Fibroblast of skin of back (primary cell): ENCODE measurements at regions not wholly inside any gene's neighbourhood (a gene's known extent, or its start where the extent isn't known, plus 50 kb on each side); places are given as distances from the start of the nearest gene placed in this dataset.

ENCODE experiments used
- DNase-seq: peaks from one replicate; pipeline ENCODE4 v3.0.0-alpha.2; 2013

- DNase-seq, result peak; percentile 70
Observed at GRCh38 chr12:104858611-104859543, 99.2 kb downstream of the SLC41A2 start.

GRCh38 chr12:104856531-104856930, 101.6 kb downstream of the SLC41A2 start:
- DNase-seq, result no peak

- DNase-seq, result no peak
Observed at GRCh38 chr12:104855599-104855998, 102.5 kb downstream of the SLC41A2 start.

DNA sequence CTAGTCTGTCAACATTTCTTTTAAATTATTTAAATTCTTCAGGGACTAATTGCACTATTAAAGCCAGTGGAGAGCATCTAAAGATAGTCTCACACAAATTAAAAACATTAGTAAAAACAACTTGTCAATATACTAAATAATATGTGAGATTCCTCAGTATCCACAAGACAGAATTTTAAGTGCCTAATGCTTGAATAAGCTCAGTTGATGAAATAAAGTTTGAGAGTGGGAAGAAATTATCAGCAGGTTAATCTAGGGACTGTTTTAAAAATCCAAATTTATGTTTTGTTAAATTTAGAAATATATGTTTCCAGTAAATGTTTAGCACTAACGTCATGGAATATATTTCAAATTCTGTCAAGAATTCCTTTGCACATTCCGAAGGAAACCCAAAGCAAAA, 105.2 kb downstream of the SLC41A2 start:
- DNase-seq, result peak; percentile 27

GRCh38 chr12:104852102-104852501, 106.0 kb downstream of the SLC41A2 start:
- DNase-seq, result peak; percentile 89

DNA sequence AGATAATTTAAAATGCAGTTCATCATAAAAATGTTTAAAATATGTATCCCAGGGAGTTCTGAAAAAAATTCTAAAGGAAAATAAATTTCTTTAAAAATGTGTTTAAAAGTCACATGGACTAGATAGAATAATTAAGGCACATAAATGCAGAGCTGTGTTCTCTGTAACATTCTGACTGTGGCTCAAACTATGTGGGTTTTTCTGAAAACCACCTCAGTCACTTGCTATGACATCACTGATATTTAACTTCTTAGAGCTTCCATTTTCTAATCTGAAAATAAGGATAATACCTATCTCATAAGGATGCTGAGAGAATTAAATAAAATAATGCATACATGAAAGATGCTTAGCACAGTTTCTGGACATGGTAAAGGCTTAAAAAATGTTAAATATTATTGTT, 107.3 kb downstream of the SLC41A2 start:
- DNase-seq, result peak; percentile 43

DNA sequence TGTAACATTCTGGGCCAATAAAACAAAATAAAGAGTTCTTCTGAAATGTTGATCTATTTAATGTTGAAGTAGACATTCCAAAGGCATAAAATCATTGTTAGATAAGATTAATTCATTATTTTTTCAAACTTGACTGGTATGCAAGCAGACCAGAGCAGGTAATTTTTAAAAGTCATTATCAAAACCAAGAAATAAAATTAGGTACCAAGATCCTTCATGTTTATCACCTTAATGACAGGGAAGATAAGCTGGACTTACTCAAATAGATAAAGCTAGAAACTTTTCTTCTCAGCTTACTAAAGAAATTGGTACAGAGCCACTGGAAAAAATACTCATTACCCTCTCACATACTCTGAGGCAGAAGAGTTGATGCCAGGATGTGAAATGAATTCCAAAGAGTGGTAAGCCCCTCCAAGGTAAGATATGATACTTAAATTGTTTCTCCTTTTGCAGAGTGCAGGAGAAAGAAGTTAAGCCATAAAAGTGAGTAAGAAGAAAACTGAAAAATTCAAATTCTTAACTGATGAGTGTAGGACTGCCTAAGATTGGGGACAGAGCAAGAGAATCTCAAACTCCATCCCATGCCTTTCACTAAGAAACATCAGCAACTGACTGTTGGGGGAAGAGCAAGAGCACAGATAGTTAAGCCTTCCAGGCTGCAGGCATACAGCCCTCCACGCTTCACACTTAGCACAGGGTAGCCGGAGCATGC, 111.9 kb downstream of the SLC41A2 start:
- peak; percentile 64 for DNase-seq

- DNase-seq, result no peak
Observed at GRCh38 chr12:104844123-104844522, 114.0 kb downstream of the SLC41A2 start.

DNA sequence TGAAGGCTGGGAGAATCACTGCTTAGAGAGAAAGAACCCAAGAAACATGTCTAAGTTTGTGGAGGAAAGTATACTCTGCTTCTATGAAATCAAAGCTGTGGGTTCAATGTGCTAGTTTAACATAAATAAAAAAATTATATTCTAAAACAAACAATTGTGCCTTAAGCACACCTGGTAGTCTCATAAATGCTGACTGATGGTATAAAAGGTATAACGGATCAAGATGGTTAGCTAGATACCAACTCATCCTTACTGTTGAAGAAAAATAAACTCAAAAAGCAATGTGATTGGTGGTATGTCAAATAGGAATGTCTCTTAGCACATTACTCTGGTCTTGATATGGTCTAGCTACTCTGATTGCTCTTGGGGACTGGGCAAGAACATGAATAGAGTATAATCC, 117.8 kb downstream of the SLC41A2 start:
- DNase-seq, result no peak

DNA sequence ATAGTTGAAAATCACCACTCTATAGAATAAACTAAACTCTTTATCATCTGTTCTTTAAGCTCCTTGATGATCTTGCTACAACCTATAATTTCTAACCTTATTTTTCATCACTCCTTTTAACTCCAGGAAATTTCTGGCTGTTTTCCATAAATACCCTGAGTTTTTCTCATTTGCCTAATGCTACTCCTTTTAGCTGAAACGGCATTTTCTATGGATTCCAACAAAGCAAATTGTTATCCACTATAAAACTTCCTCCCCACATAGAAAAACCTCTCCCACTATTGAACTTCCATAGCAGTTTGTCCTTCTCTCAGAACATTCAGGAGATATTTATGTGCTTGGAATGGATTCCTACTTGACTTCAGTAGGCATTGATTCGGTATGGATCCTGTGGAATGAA, 122.8 kb downstream of the SLC41A2 start:
- DNase-seq, result no peak

- no peak for DNase-seq
Observed at GRCh38 chr12:104834607-104835006, 123.5 kb downstream of the SLC41A2 start.

- DNase-seq, result no peak
Observed at GRCh38 chr12:104833756-104834155, 124.3 kb downstream of the SLC41A2 start.

DNA sequence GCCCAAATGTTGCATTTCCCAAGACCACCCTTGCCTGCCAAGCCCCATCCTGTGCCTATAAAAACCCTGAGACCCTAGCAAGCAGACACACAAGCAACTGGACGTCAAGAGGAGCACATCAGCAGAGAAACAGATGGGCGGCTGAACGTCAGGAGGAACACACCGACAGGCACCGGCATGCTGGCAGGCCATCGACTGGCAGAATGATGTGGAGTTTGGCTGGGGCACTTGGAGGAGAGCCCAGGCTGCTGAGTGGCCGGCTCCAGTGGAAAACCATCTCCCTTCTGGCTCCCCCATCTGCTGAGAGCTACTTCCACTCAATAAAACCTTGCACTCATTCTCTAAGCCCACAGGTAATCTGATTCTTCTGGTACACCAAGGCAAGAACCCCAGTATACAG, 130.1 kb downstream of the SLC41A2 start:
- DNase-seq, result no peak

DNA sequence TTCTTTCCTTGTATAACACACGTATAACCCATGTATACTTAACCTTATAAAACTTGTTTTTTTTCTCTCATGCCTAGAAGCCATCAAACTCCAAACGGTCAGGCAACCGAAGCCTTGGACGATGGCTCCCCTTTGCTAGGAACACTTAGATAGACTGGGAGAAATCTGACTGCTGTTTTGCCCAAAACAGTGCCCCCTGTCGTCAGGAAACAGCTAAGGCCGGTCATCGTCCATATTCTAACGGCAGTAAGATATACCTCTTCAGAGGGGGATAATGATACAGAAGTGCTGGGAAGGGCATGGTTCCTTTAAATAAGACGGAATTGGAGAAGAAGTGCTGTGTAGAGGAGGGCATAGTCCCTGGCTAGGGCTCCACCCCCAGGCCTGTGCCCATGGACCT, 130.5 kb downstream of the SLC41A2 start:
- no peak for DNase-seq

GRCh38 chr12:104825408-104825807, 132.7 kb downstream of the SLC41A2 start:
- no peak for DNase-seq

GRCh38 chr12:104823985-104824461, 134.1 kb downstream of the SLC41A2 start:
- no peak for DNase-seq

DNA sequence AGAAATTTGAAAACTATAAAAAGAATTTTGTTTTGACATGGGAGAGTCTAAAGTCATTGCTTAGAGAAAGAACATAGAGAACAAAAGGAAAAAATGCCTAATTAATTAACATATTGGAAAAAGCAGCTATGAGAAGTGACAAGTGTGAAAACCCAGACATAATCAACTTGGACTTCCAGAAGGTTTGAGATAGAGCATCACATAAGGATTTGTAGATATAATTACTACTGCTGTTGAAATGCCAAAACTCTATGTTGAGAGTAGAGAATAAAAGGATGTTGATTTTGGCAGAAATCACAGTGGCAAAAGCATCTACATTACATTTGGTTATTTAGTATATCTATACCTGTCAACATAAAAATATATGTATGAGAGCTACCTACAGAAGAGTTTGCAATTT, 135.1 kb downstream of the SLC41A2 start:
- no peak for DNase-seq

DNA sequence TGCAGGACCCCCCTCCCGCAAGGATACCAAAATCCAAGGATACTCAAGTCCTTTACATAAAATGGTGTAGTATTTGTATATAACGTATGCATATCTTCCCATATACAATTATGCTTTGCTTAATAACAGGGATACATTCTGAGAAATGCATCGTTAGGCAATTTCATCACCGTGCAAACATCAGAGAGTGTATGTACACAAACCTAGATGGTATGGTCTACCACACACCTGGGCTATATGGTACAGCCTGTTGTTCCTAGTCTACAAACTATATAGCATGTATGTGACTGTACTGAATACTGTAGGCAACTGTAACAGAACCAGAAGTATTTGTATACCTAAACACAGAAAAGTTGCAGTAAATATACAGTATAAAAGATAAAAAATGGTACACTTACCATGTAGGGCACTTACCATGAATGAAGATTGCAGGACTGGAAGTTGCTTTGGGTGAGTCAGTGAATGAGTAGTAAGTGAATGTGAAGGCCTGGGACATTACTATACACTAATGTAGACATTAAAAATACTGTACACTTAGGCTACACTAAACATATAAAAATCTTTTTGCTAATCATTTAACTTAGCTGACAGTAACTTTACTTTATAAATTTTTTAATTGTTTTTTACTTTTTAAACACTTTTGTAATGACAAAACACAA, 141.1 kb downstream of the SLC41A2 start:
- DNase-seq, result peak; percentile 11

DNA sequence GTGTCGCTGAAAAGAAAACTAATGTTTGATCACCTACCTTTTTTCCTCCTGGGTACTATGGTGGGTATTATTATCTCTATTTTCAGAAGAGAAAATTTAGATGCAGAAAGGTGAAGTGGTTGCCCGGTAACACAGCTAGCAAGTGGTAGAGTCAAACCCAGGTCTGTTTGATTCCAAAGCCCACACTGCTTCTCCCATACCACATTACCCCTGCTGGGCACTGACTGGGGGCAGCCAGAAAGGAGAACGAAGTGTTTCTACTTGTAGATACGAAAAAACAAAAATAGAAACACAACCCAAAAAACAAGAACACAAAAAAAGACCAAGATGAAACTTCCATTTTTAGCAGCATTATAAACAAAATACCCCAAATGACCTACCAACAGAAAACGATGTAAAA, 142.2 kb downstream of the SLC41A2 start:
- no peak for DNase-seq

- no peak for DNase-seq
Observed at GRCh38 chr12:104814944-104815343, 143.1 kb downstream of the SLC41A2 start.
